ENCODE measurements at regions not wholly inside any gene's neighbourhood (a gene's known extent, or its start where the extent isn't known, plus 50 kb on each side); places are given as distances from the start of the nearest gene placed in this dataset.

- H3K27ac Mint-ChIP-seq (ENCODE audit: unreplicated experiment) = no peak overlapping the region
- H3K9me3 Mint-ChIP-seq (ENCODE audit: unreplicated experiment) = peaks cover 4% of the 10 kb centered on the region
- H3K4me3 Mint-ChIP-seq (ENCODE audit: unreplicated experiment) = no peak overlapping the region
- TF ChIP-seq CTCF (IDR thresholded peaks at IDR 0.05; ENCODE audit: unreplicated experiment) = no peak
- peaks cover 5% of the 10 kb centered on the region for H3K36me3 Mint-ChIP-seq (ENCODE audit: low read depth, unreplicated experiment)
- no peaks in the 10 kb centered on the region for H3K27me3 Mint-ChIP-seq (ENCODE audit: unreplicated experiment)
- no peak for DNase-seq (ENCODE audit: low spot score)
- peaks cover 6% of the 10 kb centered on the region for H3K4me1 Mint-ChIP-seq (ENCODE audit: unreplicated experiment)
These were observed 129.9 kb downstream of the WIF1 start for GRCh38 chr12:64991121-64991611.

- no peak for TF ChIP-seq CTCF (IDR thresholded peaks at IDR 0.05; ENCODE audit: unreplicated experiment)
- Mint-ChIP-seq H3K9me3 (ENCODE audit: unreplicated experiment) (peaks cover 4% of the 10 kb centered on the region), H3K4me3 (ENCODE audit: unreplicated experiment) (no peak overlapping the region), H3K36me3 (ENCODE audit: low read depth, unreplicated experiment) (peaks cover 5% of the 10 kb centered on the region), H3K27ac (ENCODE audit: unreplicated experiment) (no peak overlapping the region), H3K4me1 (ENCODE audit: unreplicated experiment) (peaks cover 6% of the 10 kb centered on the region), H3K27me3 (ENCODE audit: unreplicated experiment) (no peaks in the 10 kb centered on the region)
- no peak for DNase-seq (ENCODE audit: low spot score)
These were observed 129.0 kb downstream of the WIF1 start for GRCh38 chr12:64992116-64992515.

- Mint-ChIP-seq H3K27me3 (ENCODE audit: unreplicated experiment) (no peaks in the 10 kb centered on the region), H3K9me3 (ENCODE audit: unreplicated experiment) (peaks cover 4% of the 10 kb centered on the region), H3K4me1 (ENCODE audit: unreplicated experiment) (peaks cover 6% of the 10 kb centered on the region), H3K36me3 (ENCODE audit: low read depth, unreplicated experiment) (peaks cover 5% of the 10 kb centered on the region), H3K27ac (ENCODE audit: unreplicated experiment) (no peak overlapping the region), H3K4me3 (ENCODE audit: unreplicated experiment) (no peak overlapping the region)
- DNase-seq (ENCODE audit: low spot score) = no peak
- TF ChIP-seq CTCF (IDR thresholded peaks at IDR 0.05; ENCODE audit: unreplicated experiment) = no peak
These were observed 128.5 kb downstream of the WIF1 start for GRCh38 chr12:64992641-64993040.

- H3K27ac Mint-ChIP-seq (ENCODE audit: unreplicated experiment) = no peak overlapping the region
- peaks cover 5% of the 10 kb centered on the region for H3K36me3 Mint-ChIP-seq (ENCODE audit: low read depth, unreplicated experiment)
These were observed 127.6 kb downstream of the WIF1 start for GRCh38 chr12:64993461-64993860.

GRCh38 chr12:64995816-64996215 is 125.3 kb downstream of the WIF1 start:
- Mint-ChIP-seq H3K4me3 (ENCODE audit: unreplicated experiment) (no peak overlapping the region), H3K4me1 (ENCODE audit: unreplicated experiment) (peaks cover 18% of the 10 kb centered on the region), H3K36me3 (ENCODE audit: low read depth, unreplicated experiment) (peaks cover 5% of the 10 kb centered on the region), H3K9me3 (ENCODE audit: unreplicated experiment) (peaks cover 4% of the 10 kb centered on the region), H3K27ac (ENCODE audit: unreplicated experiment) (no peak overlapping the region), H3K27me3 (ENCODE audit: unreplicated experiment) (no peaks in the 10 kb centered on the region)
- DNase-seq (ENCODE audit: low spot score) = no peak
- TF ChIP-seq CTCF (IDR thresholded peaks at IDR 0.05; ENCODE audit: unreplicated experiment) = no peak

More at GRCh38 chr12:64993461-64993860, 127.6 kb downstream of the WIF1 start:
- no peak for DNase-seq (ENCODE audit: low spot score)
- no peaks in the 10 kb centered on the region for H3K27me3 Mint-ChIP-seq (ENCODE audit: unreplicated experiment)
- peaks cover 4% of the 10 kb centered on the region for H3K9me3 Mint-ChIP-seq (ENCODE audit: unreplicated experiment)
- no peak for TF ChIP-seq CTCF (IDR thresholded peaks at IDR 0.05; ENCODE audit: unreplicated experiment)
- peaks cover 14% of the 10 kb centered on the region for H3K4me1 Mint-ChIP-seq (ENCODE audit: unreplicated experiment)
- H3K4me3 Mint-ChIP-seq (ENCODE audit: unreplicated experiment) = no peak overlapping the region

Data from endothelial cell (in vitro differentiated cells).